G401 (cell line): ENCODE measurements at regions not wholly inside any gene's neighbourhood (a gene's known extent, or its start where the extent isn't known, plus 50 kb on each side); places are given as distances from the start of the nearest gene placed in this dataset.
"Not testable (repeated sequence)": the region's sequence is repeated elsewhere in the genome, so short reads cannot be mapped to it uniquely, and the experiment has no call there.

Experiments used
- DNase-seq: peaks from one replicate; pipeline ENCODE4 v3.0.0-alpha.2; 2015; ENCODE audit warnings: low spot score
- in situ Hi-C: cut with HindIII; loops from 2 replicates; pipeline ENCODE4 v1.10.0; 2016; ENCODE audit warnings: low sequenced_read_pairs, mixed read lengths

GRCh38 chr4:141845901-141846300 is 209.5 kb downstream of the IL15 start:
- in situ Hi-C loops, result no loop called here

GRCh38 chr4:141849367-141849766 is 213.0 kb downstream of the IL15 start:
- in situ Hi-C loops, result no loop called here
- no peak for DNase-seq

More at GRCh38 chr4:141845901-141846300, 209.5 kb downstream of the IL15 start:
- DNase-seq, result no peak

- in situ Hi-C loops, result no loop called here
- DNase-seq, result no peak
Measured at GRCh38 chr4:141849778-141850177, 213.4 kb downstream of the IL15 start.

- in situ Hi-C loops, result no loop called here
- no peak for DNase-seq
Measured at GRCh38 chr4:141851246-141851891, 215.0 kb downstream of the IL15 start.

GRCh38 chr4:141853091-141853764 is 216.8 kb downstream of the IL15 start:
- in situ Hi-C loops, result no loop called here

GRCh38 chr4:141858437-141858836 is 222.1 kb downstream of the IL15 start:
- no peak for DNase-seq
- in situ Hi-C loops, result no loop called here

More at GRCh38 chr4:141853091-141853764, 216.8 kb downstream of the IL15 start:
- DNase-seq, result no peak

- DNase-seq, result no peak
- in situ Hi-C loops, result no loop called here
Measured at GRCh38 chr4:141860974-141861373, 224.6 kb downstream of the IL15 start.

- in situ Hi-C loops, result no loop called here
Measured at GRCh38 chr4:141870152-141870551, 233.8 kb downstream of the IL15 start.

GRCh38 chr4:141871086-141871770 is 234.8 kb downstream of the IL15 start:
- in situ Hi-C loops, result no loop called here
- DNase-seq, result no peak

More at GRCh38 chr4:141870152-141870551, 233.8 kb downstream of the IL15 start:
- no peak for DNase-seq

- DNase-seq, in situ Hi-C loops: not testable (repeated sequence)
Measured at GRCh38 chr4:141882650-141883049, 246.3 kb downstream of the IL15 start.

- in situ Hi-C loops, result no loop called here
- no peak for DNase-seq
Measured at GRCh38 chr4:141884070-141884469, 247.7 kb downstream of the IL15 start.

- no peak for DNase-seq
- in situ Hi-C loops, result no loop called here
Measured at GRCh38 chr4:141885112-141885511, 248.7 kb downstream of the IL15 start.

- no peak for DNase-seq
- in situ Hi-C loops, result no loop called here
Measured at GRCh38 chr4:141890279-141890678, 253.9 kb downstream of the IL15 start.

GRCh38 chr4:141891260-141892120 is 255.1 kb downstream of the IL15 start:
- no peak for DNase-seq
- in situ Hi-C loops, result no loop called here

GRCh38 chr4:141896687-141897086 is 260.3 kb downstream of the IL15 start:
- in situ Hi-C loops, result no loop called here
- DNase-seq, result no peak

GRCh38 chr4:141898346-141898745 is 262.0 kb downstream of the IL15 start:
- peak; percentile 17 for DNase-seq
- in situ Hi-C loops, result no loop called here

- no peak for DNase-seq
- in situ Hi-C loops, result no loop called here
Measured at GRCh38 chr4:141899103-141899502, 262.7 kb downstream of the IL15 start.

GRCh38 chr4:141899541-141899940 is 263.2 kb downstream of the IL15 start:
- DNase-seq, result no peak
- in situ Hi-C loops, result no loop called here

GRCh38 chr4:141900856-141901255 is 264.5 kb downstream of the IL15 start:
- in situ Hi-C loops, result no loop called here
- no peak for DNase-seq
